Common myeloid progenitor, CD34-positive (primary cell): ENCODE measurements at regions not wholly inside any gene's neighbourhood (a gene's known extent, or its start where the extent isn't known, plus 50 kb on each side); places are given as distances from the start of the nearest gene placed in this dataset.

Experiments used
- CTCF ChIA-PET: fragments of 350-600 bp; sonication (Branson Sonifier 250); formaldehyde crosslinking; loops from one replicate; lab custom pipeline; 2021; ENCODE audit warnings: antibody characterized with exemption; lab: Charles Lee
- POLR2A ChIA-PET: fragments of 350-600 bp; sonication (Branson Sonifier 250); formaldehyde crosslinking; loops from one replicate; lab custom pipeline; 2021; ENCODE audit warnings: antibody characterized with exemption; lab: Charles Lee
- DNase-seq, 3 donors: peaks; one replicate each; pipeline versions ENCODE4 v3.0.0 to v3.0.0-alpha.2; 2013
- H3K27ac ChIP-seq, 2 experiments: 1 replicate in 1 of 2; 2 replicates in 1 of 2; pipeline ENCODE4 v1.7.0; 2013; ENCODE audit warnings: inconsistent platforms in 2 of 2, low read length in 2 of 2, mild to moderate bottlenecking in 2 of 2, low read depth in 1 of 2, moderate library complexity in 1 of 2; ENCODE audit not compliant: severe bottlenecking in 2 of 2, insufficient read depth in 1 of 2, poor library complexity in 1 of 2
- H3K27me3 ChIP-seq, 5 experiments: replicated peaks in 2 of 5; 1 replicate in 3 of 5; 2 replicates in 2 of 5; pipeline versions ENCODE4 v1.6.1 to v1.7.0; 2013; ENCODE audit warnings: low read length in 4 of 5, mild to moderate bottlenecking in 2 of 5, moderate library complexity in 2 of 5, inconsistent platforms in 1 of 5; ENCODE audit not compliant: insufficient read depth in 5 of 5, control insufficient read depth in 4 of 5
- H3K36me3 ChIP-seq, 4 experiments: 1 replicate in 2 of 4; 2 replicates in 2 of 4; pipeline versions ENCODE4 v1.6.1 to v1.7.0; 2013; ENCODE audit warnings: low read length in 3 of 4, control low read depth in 1 of 4, mild to moderate bottlenecking in 1 of 4; ENCODE audit not compliant: control insufficient read depth in 4 of 4, insufficient read depth in 4 of 4
- H3K4me1 ChIP-seq, 4 experiments: 1 replicate in 3 of 4; 2 replicates in 1 of 4; pipeline versions ENCODE4 v1.6.1 to v1.7.1; 2013; ENCODE audit warnings: low read length in 3 of 4, mild to moderate bottlenecking in 3 of 4, control low read depth in 1 of 4, inconsistent platforms in 1 of 4, moderate library complexity in 1 of 4; ENCODE audit not compliant: control insufficient read depth in 4 of 4, insufficient read depth in 4 of 4; ENCODE audit errors: control extremely low read depth in 1 of 4
- H3K4me3 ChIP-seq, 7 experiments: 1 replicate in 4 of 7; 2 replicates in 3 of 7; pipeline versions ENCODE4 v1.5.1 to v1.7.0; 2013; ENCODE audit warnings: mild to moderate bottlenecking in 7 of 7, low read length in 6 of 7, moderate library complexity in 6 of 7, inconsistent platforms in 2 of 7, low read depth in 2 of 7, control low read depth in 1 of 7; ENCODE audit not compliant: insufficient read depth in 4 of 7, control insufficient read depth in 1 of 7; ENCODE audit errors: extremely low read depth in 1 of 7
- H3K9me3 ChIP-seq, 5 experiments: 1 replicate in 4 of 5; 2 replicates in 1 of 5; pipeline versions ENCODE4 v1.6.1 to v1.7.1; 2013; ENCODE audit warnings: low read length in 4 of 5, mild to moderate bottlenecking in 2 of 5, inconsistent platforms in 1 of 5, low read depth in 1 of 5, moderate library complexity in 1 of 5; ENCODE audit not compliant: control insufficient read depth in 4 of 5, insufficient read depth in 2 of 5; ENCODE audit errors: control extremely low read depth in 1 of 5
- WGBS: methylation state at CpG from one replicate; pipeline ENCODE4 v1.1.5; 2013; ENCODE audit not compliant: insufficient coverage; 5-methylcytosine and 5-hydroxymethylcytosine counted together

GRCh38 chr13:42396901-42397655, 125.1 kb downstream of the AKAP11 start:
- no peaks in the 10 kb centered on the region for H3K27me3 ChIP-seq
- ChIA-PET CTCF (no interaction called here), POLR2A (no interaction called here)
- 100% methylated on average over 1 of the region's 6 CpGs for WGBS
- no peaks in the 10 kb centered on the region for H3K36me3 ChIP-seq
- no peak overlapping the region for H3K4me3 ChIP-seq
- no peak for DNase-seq
- H3K27ac ChIP-seq: no peak overlapping the region
- peaks cover 0 to 9% (median 0%) of the 10 kb centered on the region in 4 experiments for H3K4me1 ChIP-seq
- no peaks in the 10 kb centered on the region for H3K9me3 ChIP-seq

GRCh38 chr13:42398533-42398932, 126.6 kb downstream of the AKAP11 start:
- Histone ChIP-seq H3K36me3 (no peaks in the 10 kb centered on the region), H3K27ac (no peak overlapping the region), H3K4me3 (no peak overlapping the region), H3K4me1 (peaks cover 0 to 9% (median 0%) of the 10 kb centered on the region in 4 experiments), H3K27me3 (no peaks in the 10 kb centered on the region), H3K9me3 (no peaks in the 10 kb centered on the region)
- ChIA-PET POLR2A (no interaction called here), CTCF (no interaction called here)
- WGBS: 94% methylated on average over 4 of the region's 4 CpGs
- DNase-seq: no peak

- WGBS: 100% methylated on average over 1 of the region's 1 CpG
- CTCF ChIA-PET: no interaction called here
- H3K9me3 ChIP-seq: no peaks in the 10 kb centered on the region
- no peaks in the 10 kb centered on the region for H3K27me3 ChIP-seq
- no peak for DNase-seq
- no peak overlapping the region for H3K27ac ChIP-seq
- no peaks in the 10 kb centered on the region for H3K36me3 ChIP-seq
- H3K4me1 ChIP-seq: peaks cover 0 to 4% (median 0%) of the 10 kb centered on the region in 4 experiments
- no peak overlapping the region for H3K4me3 ChIP-seq
- POLR2A ChIA-PET: no interaction called here
These were observed 128.4 kb downstream of the AKAP11 start for GRCh38 chr13:42400188-42400833.

GRCh38 chr13:42401376-42401775, 129.4 kb downstream of the AKAP11 start:
- no peaks in the 10 kb centered on the region for H3K27me3 ChIP-seq
- no peaks in the 10 kb centered on the region for H3K36me3 ChIP-seq
- WGBS: 100% methylated on average over 1 of the region's 3 CpGs
- H3K4me3 ChIP-seq: no peak overlapping the region
- DNase-seq: no peak
- ChIA-PET POLR2A (no interaction called here), CTCF (no interaction called here)
- no peaks in the 10 kb centered on the region for H3K9me3 ChIP-seq
- no peak overlapping the region for H3K27ac ChIP-seq
- H3K4me1 ChIP-seq: no peaks in the 10 kb centered on the region

GRCh38 chr13:42405665-42406390, 133.9 kb downstream of the AKAP11 start:
- WGBS: 96% methylated on average over 8 of the region's 9 CpGs
- Histone ChIP-seq H3K27me3 (no peaks in the 10 kb centered on the region), H3K27ac (no peak overlapping the region), H3K9me3 (no peaks in the 10 kb centered on the region), H3K4me1 (no peaks in the 10 kb centered on the region), H3K36me3 (no peaks in the 10 kb centered on the region), H3K4me3 (no peak overlapping the region)
- ChIA-PET CTCF (no interaction called here), POLR2A (no interaction called here)
- DNase-seq: no peak

GRCh38 chr13:42409075-42409474, 137.1 kb downstream of the AKAP11 start:
- H3K36me3 ChIP-seq: no peaks in the 10 kb centered on the region
- ChIA-PET CTCF (no interaction called here), POLR2A (no interaction called here)
- WGBS: 90% methylated on average over 1 of the region's 3 CpGs
- no peaks in the 10 kb centered on the region for H3K9me3 ChIP-seq
- H3K27ac ChIP-seq: no peak overlapping the region
- no peaks in the 10 kb centered on the region for H3K27me3 ChIP-seq
- no peak overlapping the region for H3K4me3 ChIP-seq
- no peak for DNase-seq
- no peaks in the 10 kb centered on the region for H3K4me1 ChIP-seq

GRCh38 chr13:42409551-42409950, 137.6 kb downstream of the AKAP11 start:
- POLR2A ChIA-PET: no interaction called here

More at GRCh38 chr13:42409551-42409950, 137.6 kb downstream of the AKAP11 start:
- no peaks in the 10 kb centered on the region for H3K27me3 ChIP-seq
- no peak overlapping the region for H3K27ac ChIP-seq
- no peak for DNase-seq
- H3K4me3 ChIP-seq: no peak overlapping the region
- H3K4me1 ChIP-seq: no peaks in the 10 kb centered on the region
- H3K36me3 ChIP-seq: no peaks in the 10 kb centered on the region
- CTCF ChIA-PET: no interaction called here
- H3K9me3 ChIP-seq: no peaks in the 10 kb centered on the region
